ENCODE measurements at regions not wholly inside any gene's neighbourhood (a gene's known extent, or its start where the extent isn't known, plus 50 kb on each side); places are given as distances from the start of the nearest gene placed in this dataset.

DNA sequence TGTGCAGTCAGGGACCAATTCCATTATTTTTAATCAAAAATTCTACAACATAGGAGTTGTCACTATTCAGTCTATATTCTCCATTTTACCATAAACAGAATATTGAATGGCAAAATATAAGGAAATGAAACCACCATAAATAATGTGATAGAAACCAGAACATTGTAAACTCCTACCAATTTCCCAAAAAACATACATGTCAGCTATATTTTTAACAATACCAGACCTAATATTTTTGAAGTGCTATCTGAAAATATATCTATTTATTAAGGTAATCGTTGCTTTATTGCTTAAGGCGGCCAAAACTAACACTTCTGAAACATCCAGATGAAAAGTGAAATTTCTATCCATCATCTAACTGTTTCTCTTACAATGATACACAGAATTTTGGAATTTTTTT lies 123.0 kb upstream of the C11orf58 start:
- TF ChIP-seq ZNF274 (IDR thresholded peaks at IDR 0.05; ENCODE audit: low read depth, low read length) = no peak
- no peak for TF ChIP-seq SUZ12 (IDR thresholded peaks at IDR 0.05; ENCODE audit: extremely low read depth, insufficient read depth, insufficient read length)
- no peak for TF ChIP-seq YY1 (IDR thresholded peaks at IDR 0.05; ENCODE audit: insufficient read depth, insufficient read length)
